ENCODE measurements at regions not wholly inside any gene's neighbourhood (a gene's known extent, or its start where the extent isn't known, plus 50 kb on each side); places are given as distances from the start of the nearest gene placed in this dataset.

DNA sequence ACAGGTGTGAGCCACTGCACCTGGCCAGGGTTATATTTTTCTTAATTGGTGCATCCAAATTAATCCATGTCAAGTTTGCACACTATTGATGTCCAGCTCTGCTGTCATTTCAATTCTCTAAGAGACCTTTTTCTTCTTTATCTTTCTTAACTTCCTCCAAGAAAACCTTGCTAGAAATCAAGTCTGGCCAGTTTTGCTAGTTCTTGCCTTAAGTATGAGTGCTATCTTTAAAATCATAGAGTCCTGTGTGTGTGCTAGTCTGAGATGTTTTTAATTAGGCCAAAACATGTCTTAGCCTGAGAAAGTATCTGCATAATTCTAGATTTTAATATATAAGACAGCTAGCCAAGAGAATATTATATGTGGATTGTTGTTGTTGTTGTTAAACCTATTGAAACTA is 56.2 kb upstream of the SLC39A10 start:
- Histone ChIP-seq H3K27me3 (no peaks in the 10 kb centered on the region), H3K4me3 (no peak overlapping the region), H3K36me3 (no peaks in the 10 kb centered on the region), H3K9me3 (no peaks in the 10 kb centered on the region), H3K27ac (no peak overlapping the region), H3K4me1 (peaks cover 0 to 4% (median 0%) of the 10 kb centered on the region in 4 donors)
- intact Hi-C loops (cut with DNase I; ENCODE audit: low total_unique reads) = no loop called here
- TF ChIP-seq CTCF (IDR thresholded peaks at IDR 0.05) = no peak
- DNase-seq = no peak

- no peaks in the 10 kb centered on the region for H3K36me3 ChIP-seq
- peaks cover 0 to 4% (median 0%) of the 10 kb centered on the region in 4 donors for H3K4me1 ChIP-seq
- no peaks in the 10 kb centered on the region for H3K9me3 ChIP-seq
- intact Hi-C loops (cut with DNase I; ENCODE audit: low total_unique reads) = no loop called here
- no peaks in the 10 kb centered on the region for H3K27me3 ChIP-seq
- H3K4me3 ChIP-seq = no peak overlapping the region
- no peak for DNase-seq
- TF ChIP-seq CTCF (IDR thresholded peaks at IDR 0.05) = no peak
- H3K27ac ChIP-seq = no peak overlapping the region
These were observed 60.2 kb upstream of the SLC39A10 start for GRCh38 chr2:195596840-195597239.

- no peaks in the 10 kb centered on the region for H3K4me1 ChIP-seq
- intact Hi-C loops (cut with DNase I; ENCODE audit: low total_unique reads) = no loop called here
- no peak overlapping the region for H3K4me3 ChIP-seq
- TF ChIP-seq CTCF (IDR thresholded peaks at IDR 0.05) = no peak
- no peaks in the 10 kb centered on the region for H3K27me3 ChIP-seq
- H3K36me3 ChIP-seq = no peaks in the 10 kb centered on the region
- DNase-seq = no peak
- H3K9me3 ChIP-seq = no peaks in the 10 kb centered on the region
- H3K27ac ChIP-seq = no peak overlapping the region
These were observed 61.2 kb upstream of the SLC39A10 start for GRCh38 chr2:195595825-195596224.

- H3K4me3 ChIP-seq = no peak overlapping the region
- TF ChIP-seq CTCF (IDR thresholded peaks at IDR 0.05) = no peak
- intact Hi-C loops (cut with DNase I; ENCODE audit: low total_unique reads) = no loop called here
- H3K27ac ChIP-seq = no peak overlapping the region
- H3K9me3 ChIP-seq = no peaks in the 10 kb centered on the region
- H3K27me3 ChIP-seq = no peaks in the 10 kb centered on the region
- no peaks in the 10 kb centered on the region for H3K36me3 ChIP-seq
- no peak for DNase-seq
- no peaks in the 10 kb centered on the region for H3K4me1 ChIP-seq
These were observed 61.9 kb upstream of the SLC39A10 start for GRCh38 chr2:195594919-195595694.

DNA sequence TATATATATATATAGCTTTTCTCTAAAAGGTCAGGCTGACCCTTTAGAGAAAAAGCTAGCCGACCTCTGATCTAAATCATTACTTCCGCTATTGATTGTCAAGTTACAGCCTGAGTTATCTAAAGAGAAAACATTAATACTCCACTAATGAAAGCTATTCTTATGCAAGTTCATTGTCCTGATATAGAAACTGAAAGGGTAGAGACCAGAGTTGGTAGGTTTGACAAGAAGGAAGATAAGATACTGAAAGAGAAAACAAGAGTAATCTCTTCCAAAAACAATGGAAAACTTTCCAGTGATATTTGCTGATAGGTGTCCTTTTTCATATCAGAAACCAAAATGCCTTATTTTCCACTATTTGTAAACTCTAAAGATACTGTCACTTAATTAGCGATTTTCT is 62.8 kb upstream of the SLC39A10 start:
- no peaks in the 10 kb centered on the region for H3K36me3 ChIP-seq
- no peaks in the 10 kb centered on the region for H3K9me3 ChIP-seq
- H3K4me1 ChIP-seq = no peaks in the 10 kb centered on the region
- intact Hi-C loops (cut with DNase I; ENCODE audit: low total_unique reads) = no loop called here
- no peak for TF ChIP-seq CTCF (IDR thresholded peaks at IDR 0.05)
- no peak for DNase-seq
- H3K27ac ChIP-seq = no peak overlapping the region
- H3K27me3 ChIP-seq = no peaks in the 10 kb centered on the region
- H3K4me3 ChIP-seq = no peak overlapping the region

Measured in tibial artery (tissue), 4 donors.